Keratinocyte (primary cell): ENCODE measurements at regions not wholly inside any gene's neighbourhood (a gene's known extent, or its start where the extent isn't known, plus 50 kb on each side); places are given as distances from the start of the nearest gene placed in this dataset.
"Not testable (repeated sequence)": the region's sequence is repeated elsewhere in the genome, so short reads cannot be mapped to it uniquely, and the experiment has no call there.

Source experiments
- DNase-seq: peaks from one replicate; pipeline ENCODE4 v3.0.0-alpha.2; 2011; ENCODE audit warnings: low read depth, missing footprints, low spot score
- FAIRE-seq: peaks from 2 replicates; lab custom pipeline; 2011; peaks lifted over from hg19 to GRCh38; lab: Jason Lieb, UNC
- H2AFZ ChIP-seq: 2 replicates; pipeline ENCODE4 v1.6.0; 2012; ENCODE audit warnings: low read length, control low read depth, inconsistent platforms; ENCODE audit not compliant: control insufficient read depth
- H3K27ac ChIP-seq: 2 replicates; pipeline ENCODE4 v1.5.1; 2011; ENCODE audit warnings: low read length; ENCODE audit not compliant: control insufficient read depth, insufficient read depth
- H3K27me3 ChIP-seq: 3 replicates; pipeline ENCODE4 v1.6.0; 2011; ENCODE audit warnings: low read length; ENCODE audit not compliant: control insufficient read depth, insufficient read depth; ENCODE audit errors: extremely low read depth
- H3K36me3 ChIP-seq, 2 experiments: 2 replicates in 1 of 2; 3 replicates in 1 of 2; pipeline ENCODE4 v1.5.1; 2011; ENCODE audit warnings: low read length in 2 of 2, mild to moderate bottlenecking in 1 of 2; ENCODE audit not compliant: control insufficient read depth in 2 of 2, insufficient read depth in 2 of 2; ENCODE audit errors: extremely low read depth in 1 of 2
- H3K4me1 ChIP-seq: 3 replicates; pipeline ENCODE4 v1.5.1; 2011; ENCODE audit warnings: low read length; ENCODE audit not compliant: control insufficient read depth, insufficient read depth; ENCODE audit errors: extremely low read depth
- H3K4me2 ChIP-seq: 3 replicates; pipeline ENCODE4 v1.6.0; 2011; ENCODE audit warnings: low read depth, low read length; ENCODE audit not compliant: control insufficient read depth, insufficient read depth; ENCODE audit errors: extremely low read depth
- H3K4me3 ChIP-seq, 3 experiments: fragments of 200-600 bp in 1 of 3; sonication (generic) in 1 of 3; 2 replicates in 2 of 3; 3 replicates in 1 of 3; pipeline ENCODE4 v1.5.1; 2011 to 2016; ENCODE audit warnings: low read length in 3 of 3, mild to moderate bottlenecking in 3 of 3, control low read depth in 2 of 3, inconsistent platforms in 1 of 3, low read depth in 1 of 3, mixed read lengths in 1 of 3, mixed run types in 1 of 3, moderate library complexity in 1 of 3; ENCODE audit not compliant: control insufficient read depth in 2 of 3, insufficient read depth in 2 of 3; ENCODE audit errors: extremely low read depth in 1 of 3
- H3K79me2 ChIP-seq: 2 replicates; pipeline ENCODE4 v1.6.0; 2012; ENCODE audit warnings: low read length; ENCODE audit not compliant: control insufficient read depth, insufficient read depth
- H3K9ac ChIP-seq: 3 replicates; pipeline ENCODE4 v1.6.0; 2011; ENCODE audit warnings: low read length; ENCODE audit not compliant: control insufficient read depth, insufficient read depth; ENCODE audit errors: extremely low read depth
- H3K9me1 ChIP-seq: 3 replicates; pipeline ENCODE4 v1.6.0; 2011; ENCODE audit warnings: low read length; ENCODE audit not compliant: control insufficient read depth, insufficient read depth; ENCODE audit errors: extremely low read depth
- H3K9me3 ChIP-seq: 2 replicates; pipeline ENCODE4 v1.5.1; 2012; ENCODE audit warnings: low read depth, low read length; ENCODE audit not compliant: control insufficient read depth
- H4K20me1 ChIP-seq: 3 replicates; pipeline ENCODE4 v1.6.0; 2011; ENCODE audit warnings: low read length; ENCODE audit not compliant: control insufficient read depth, insufficient read depth; ENCODE audit errors: extremely low read depth
- CTCF ChIP-seq, 3 experiments: IDR thresholded peaks in 1 of 3; conservative IDR thresholded peaks in 1 of 3; optimal IDR thresholded peaks in 1 of 3; 2 replicates in 2 of 3; 3 replicates in 1 of 3; pipeline versions ENCODE3 to v1.5.1; 2011; ENCODE audit warnings: low read length in 3 of 3, mild to moderate bottlenecking in 3 of 3, moderate library complexity in 2 of 3, control low read depth in 1 of 3, inconsistent platforms in 1 of 3; ENCODE audit not compliant: insufficient read depth in 2 of 3; ENCODE audit errors: extremely low read depth in 1 of 3
- EZH2 ChIP-seq: IDR thresholded peaks from one replicate; pipeline ENCODE4 v1.6.1; 2012; ENCODE audit warnings: inconsistent platforms, mild to moderate bottlenecking, low read length, moderate library complexity
- dilution Hi-C: fragments of 300-500 bp; cut with MboI; formaldehyde crosslinking; loops from one replicate; pipeline ENCODE4 v1.7.0; 2020; ENCODE audit warnings: low sequenced_read_pairs; ENCODE audit not compliant: extremely low pct_ligation_motif_present

GRCh38 chr18:4528405-4528804 lies 73.3 kb upstream of the DLGAP1 start:
- no peaks in the 10 kb centered on the region for H4K20me1 ChIP-seq
- no peaks in the 10 kb centered on the region for H3K79me2 ChIP-seq
- no peak for DNase-seq
- FAIRE-seq: no peak
- H3K4me2 ChIP-seq: no peak overlapping the region
- no peak overlapping the region for H3K4me3 ChIP-seq
- no peaks in the 10 kb centered on the region for H3K27me3 ChIP-seq
- H3K9ac ChIP-seq: no peak overlapping the region
- TF ChIP-seq EZH2 (no peak), CTCF (optimal IDR thresholded peaks at IDR 0.05 in 1 of 3, IDR thresholded peaks at IDR 0.05 in 1 of 3, conservative IDR thresholded peaks at IDR 0.05 in 1 of 3; ENCODE audit: extremely low read depth in 1 of 3, insufficient read depth in 2 of 3, low read length in 3 of 3) (no peak)
- H3K27ac ChIP-seq: no peak overlapping the region
- no peaks in the 10 kb centered on the region for H3K36me3 ChIP-seq
- H3K9me3 ChIP-seq: no peaks in the 10 kb centered on the region
- no peaks in the 10 kb centered on the region for H3K9me1 ChIP-seq
- dilution Hi-C loops: no loop called here
- H2AFZ ChIP-seq: no peak overlapping the region
- H3K4me1 ChIP-seq: no peaks in the 10 kb centered on the region

- H3K9me1 ChIP-seq, FAIRE-seq, dilution Hi-C loops, DNase-seq, H3K4me3 ChIP-seq, H3K9me3 ChIP-seq, H2AFZ ChIP-seq, H3K79me2 ChIP-seq, H3K36me3 ChIP-seq, H4K20me1 ChIP-seq, H3K9ac ChIP-seq, H3K27me3 ChIP-seq, H3K27ac ChIP-seq, H3K4me1 ChIP-seq, H3K4me2 ChIP-seq: not testable (repeated sequence)
These were observed 72.7 kb upstream of the DLGAP1 start for GRCh38 chr18:4527826-4528225.

GRCh38 chr18:4524096-4524495 lies 69.0 kb upstream of the DLGAP1 start:
- Histone ChIP-seq H3K9ac (no peak overlapping the region), H3K9me3 (no peaks in the 10 kb centered on the region), H3K4me2 (no peak overlapping the region), H2AFZ (no peak overlapping the region), H3K9me1 (no peaks in the 10 kb centered on the region), H4K20me1 (no peaks in the 10 kb centered on the region), H3K79me2 (no peaks in the 10 kb centered on the region), H3K27ac (no peak overlapping the region), H3K4me3 (no peak overlapping the region), H3K27me3 (no peaks in the 10 kb centered on the region), H3K36me3 (no peaks in the 10 kb centered on the region), H3K4me1 (no peaks in the 10 kb centered on the region)
- FAIRE-seq (no peak), DNase-seq (no peak)
- dilution Hi-C loops: no loop called here
- no peak for TF ChIP-seq CTCF (optimal IDR thresholded peaks at IDR 0.05 in 1 of 3, IDR thresholded peaks at IDR 0.05 in 1 of 3, conservative IDR thresholded peaks at IDR 0.05 in 1 of 3; ENCODE audit: extremely low read depth in 1 of 3, insufficient read depth in 2 of 3, low read length in 3 of 3)
- TF ChIP-seq EZH2: no peak
